ENCODE measurements at regions not wholly inside any gene's neighbourhood (a gene's known extent, or its start where the extent isn't known, plus 50 kb on each side); places are given as distances from the start of the nearest gene placed in this dataset.

GRCh38 chr5:154576429-154576806, 98.4 kb upstream of the HAND1 start:
- no peak for TF ChIP-seq POLR2A (IDR thresholded peaks at IDR 0.05; ENCODE audit: low read depth, low read length)
- TF ChIP-seq EZH2 (IDR thresholded peaks at IDR 0.05; ENCODE audit: borderline replicate concordance, low read depth, low read length, severe bottlenecking) = no peak
- TF ChIP-seq POLR2AphosphoS5 (IDR thresholded peaks at IDR 0.05; ENCODE audit: insufficient read depth, low read depth, low read length) = no peak
- no peak for TF ChIP-seq FOS (IDR thresholded peaks at IDR 0.05; ENCODE audit: borderline replicate concordance, insufficient read depth, low read length)
- TF ChIP-seq, protein P1, sequence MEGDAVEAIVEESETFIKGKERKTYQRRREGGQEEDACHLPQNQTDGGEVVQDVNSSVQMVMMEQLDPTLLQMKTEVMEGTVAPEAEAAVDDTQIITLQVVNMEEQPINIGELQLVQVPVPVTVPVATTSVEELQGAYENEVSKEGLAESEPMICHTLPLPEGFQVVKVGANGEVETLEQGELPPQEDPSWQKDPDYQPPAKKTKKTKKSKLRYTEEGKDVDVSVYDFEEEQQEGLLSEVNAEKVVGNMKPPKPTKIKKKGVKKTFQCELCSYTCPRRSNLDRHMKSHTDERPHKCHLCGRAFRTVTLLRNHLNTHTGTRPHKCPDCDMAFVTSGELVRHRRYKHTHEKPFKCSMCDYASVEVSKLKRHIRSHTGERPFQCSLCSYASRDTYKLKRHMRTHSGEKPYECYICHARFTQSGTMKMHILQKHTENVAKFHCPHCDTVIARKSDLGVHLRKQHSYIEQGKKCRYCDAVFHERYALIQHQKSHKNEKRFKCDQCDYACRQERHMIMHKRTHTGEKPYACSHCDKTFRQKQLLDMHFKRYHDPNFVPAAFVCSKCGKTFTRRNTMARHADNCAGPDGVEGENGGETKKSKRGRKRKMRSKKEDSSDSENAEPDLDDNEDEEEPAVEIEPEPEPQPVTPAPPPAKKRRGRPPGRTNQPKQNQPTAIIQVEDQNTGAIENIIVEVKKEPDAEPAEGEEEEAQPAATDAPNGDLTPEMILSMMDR (IDR thresholded peaks at IDR 0.05; ENCODE audit: extremely low read depth in 1 of 2, insufficient read depth in 1 of 2, low read depth in 1 of 2, low read length in 2 of 2) = no peak
- no peak for TF ChIP-seq GATA2 (IDR thresholded peaks at IDR 0.05; ENCODE audit: insufficient read depth, insufficient read length, low read depth, low read length)
- TF ChIP-seq, protein P2, sequence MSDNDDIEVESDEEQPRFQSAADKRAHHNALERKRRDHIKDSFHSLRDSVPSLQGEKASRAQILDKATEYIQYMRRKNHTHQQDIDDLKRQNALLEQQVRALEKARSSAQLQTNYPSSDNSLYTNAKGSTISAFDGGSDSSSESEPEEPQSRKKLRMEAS (IDR thresholded peaks at IDR 0.05; ENCODE audit: insufficient read depth, insufficient read length) = no peak
- no peak for TF ChIP-seq MYC (IDR thresholded peaks at IDR 0.05; ENCODE audit: low read depth, low read length)
- TF ChIP-seq JUN (IDR thresholded peaks at IDR 0.05; ENCODE audit: borderline replicate concordance, insufficient read depth, insufficient read length, low read depth) = no peak
- Histone ChIP-seq H3K9ac (replicated peaks; ENCODE audit: extremely low read depth, insufficient read depth, low read length) (no peak overlapping the region), H4K20me1 (replicated peaks; ENCODE audit: control insufficient read depth, extremely low read depth, insufficient read depth, low read length) (no peaks in the 10 kb centered on the region), H3K4me2 (ENCODE audit: insufficient read depth, low read length) (no peak overlapping the region), H3K27ac (ENCODE audit: insufficient read depth, low read depth, low read length) (no peak overlapping the region), H3K4me1 (ENCODE audit: control insufficient read depth, extremely low read depth, insufficient read depth, low read length) (no peaks in the 10 kb centered on the region), H3K27me3 (ENCODE audit: control insufficient read depth in 2 of 2, insufficient read depth in 2 of 2, low read length in 2 of 2) (peaks cover 9 to 11% of the 10 kb centered on the region in 2 experiments), H3K36me3 (ENCODE audit: control insufficient read depth in 2 of 2, extremely low read depth in 1 of 2, insufficient read depth in 2 of 2, low read length in 2 of 2) (no peaks in the 10 kb centered on the region), H3K79me2 (ENCODE audit: control insufficient read depth, insufficient read depth, low read length) (no peaks in the 10 kb centered on the region), H2AFZ (ENCODE audit: low read depth, low read length) (no peak overlapping the region), H3K4me3 (replicated peaks in 1 of 3; ENCODE audit: insufficient read depth in 1 of 3, low read depth in 1 of 3, low read length in 3 of 3) (no peak overlapping the region), H3K9me3 (replicated peaks; ENCODE audit: control insufficient read depth, insufficient read depth, low read length) (no peaks in the 10 kb centered on the region), H3K9me1 (replicated peaks; ENCODE audit: control insufficient read depth, extremely low read depth, insufficient read depth, low read length) (no peaks in the 10 kb centered on the region)
- DNase-seq (ENCODE audit: low read depth, low spot score) = no peak
- CTCF ChIA-PET = interaction anchor here (1.0 to 1.6 kb wide), 2 partner anchors 56 to 504 kb away, joined by 4 to 5 read pairs; no protein-coding TSS in a partner anchor
- BruUV-seq (replicated peaks) = no TSS peak
- POLR2A ChIA-PET = no interaction called here
- intact Hi-C loops (cut with micrococcal nuclease) = no loop called here
- dilution Hi-C loops (cut with MboI; ENCODE audit: extremely low pct_ligation_motif_present, low sequenced_read_pairs) = no loop called here
- no peak for FAIRE-seq

Data from endothelial cell of umbilical vein (primary cell).